HG03060 (cell line): ENCODE measurements at regions not wholly inside any gene's neighbourhood (a gene's known extent, or its start where the extent isn't known, plus 50 kb on each side); places are given as distances from the start of the nearest gene placed in this dataset.
A peak's percentile ranks its signal among the peaks of the same experiment; 100 is the strongest.
"Not testable (repeated sequence)": the region's sequence is repeated elsewhere in the genome, so short reads cannot be mapped to it uniquely, and the experiment has no call there.

Source experiments
- ATAC-seq: cut with Tn5 transposase; IDR thresholded peaks from one replicate; pipeline ENCODE4 v1.9.1; 2021; ENCODE audit warnings: low read depth, moderate number of reproducible peaks; ENCODE audit not compliant: unreplicated experiment

DNA sequence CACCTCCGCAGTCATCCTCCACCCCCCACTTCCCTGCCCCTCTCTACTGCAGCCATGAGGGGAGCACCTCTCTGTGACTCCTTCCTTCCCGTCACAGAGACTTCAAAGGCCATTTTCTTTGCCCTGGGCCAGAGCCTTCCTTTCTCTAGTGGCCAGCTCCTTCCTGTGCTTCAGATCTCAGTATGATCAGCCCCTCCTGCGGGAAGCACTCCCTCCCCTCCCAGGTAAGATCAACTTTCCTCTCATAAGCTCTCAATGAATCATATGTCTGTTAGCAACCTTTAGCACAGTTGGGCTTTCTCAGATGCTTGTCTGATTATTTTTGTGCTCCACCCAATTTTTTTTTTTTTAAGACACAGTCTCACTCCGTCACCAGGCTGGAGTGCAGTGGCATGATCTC, 241.0 kb upstream of the PRSS1 start:
- no peak for ATAC-seq

DNA sequence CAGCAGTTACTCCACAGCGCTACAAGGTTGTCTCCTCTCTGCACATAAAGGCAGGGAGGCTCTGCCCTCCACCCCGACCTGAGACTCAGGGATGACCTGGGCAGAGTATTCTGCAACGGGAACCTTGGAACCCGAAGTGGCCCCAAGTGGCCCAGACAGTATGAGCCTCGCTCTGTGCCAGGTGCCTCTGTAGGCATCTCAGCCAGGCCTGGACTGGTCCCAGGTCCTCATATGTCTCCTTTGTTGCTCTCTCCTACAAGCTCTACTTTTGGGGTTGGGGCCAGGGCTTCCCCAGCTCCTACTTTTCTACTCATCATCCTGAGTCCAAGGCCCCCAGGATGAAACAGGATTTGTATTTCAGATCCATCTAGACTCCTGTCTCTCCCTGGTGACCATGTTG, 241.5 kb upstream of the PRSS1 start:
- no peak for ATAC-seq

DNA sequence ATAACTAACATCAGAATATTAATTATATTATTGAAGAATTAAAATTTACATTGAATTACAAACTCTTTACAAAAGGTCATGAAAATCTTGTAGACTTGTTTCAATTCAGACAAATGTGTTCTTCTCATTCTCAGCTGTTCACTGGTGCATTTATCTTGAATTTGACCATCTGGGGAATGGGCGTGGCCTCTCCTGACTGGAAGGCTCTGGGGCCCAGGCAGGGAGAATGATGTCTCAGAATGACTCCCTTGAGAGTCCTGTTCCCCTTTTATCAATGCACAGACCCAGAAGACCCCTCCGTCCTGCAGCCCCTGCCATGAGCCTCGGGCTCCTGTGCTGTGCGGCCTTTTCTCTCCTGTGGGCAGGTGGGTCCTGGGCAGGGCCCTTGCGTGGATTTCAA, 242.2 kb upstream of the PRSS1 start:
- ATAC-seq: not testable (repeated sequence)

DNA sequence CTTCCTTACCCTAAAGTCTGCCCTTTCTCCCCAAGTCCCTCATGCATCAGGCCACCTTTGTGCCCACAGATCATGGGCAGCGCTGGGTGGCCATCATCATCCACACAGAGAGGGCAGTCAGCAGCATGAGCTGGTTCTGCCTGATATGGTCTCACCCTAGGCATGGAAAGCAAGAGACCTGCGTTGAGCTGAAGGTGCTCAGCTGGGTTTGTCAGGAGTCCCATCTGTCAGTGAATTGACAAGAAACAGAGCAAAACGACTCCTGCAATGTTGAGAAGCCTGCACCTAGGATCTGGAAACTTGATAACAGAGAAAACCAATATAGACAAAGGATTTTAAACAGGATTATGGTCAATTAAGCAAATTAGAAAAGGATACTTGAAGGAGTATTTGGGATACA, 242.7 kb upstream of the PRSS1 start:
- no peak for ATAC-seq

DNA sequence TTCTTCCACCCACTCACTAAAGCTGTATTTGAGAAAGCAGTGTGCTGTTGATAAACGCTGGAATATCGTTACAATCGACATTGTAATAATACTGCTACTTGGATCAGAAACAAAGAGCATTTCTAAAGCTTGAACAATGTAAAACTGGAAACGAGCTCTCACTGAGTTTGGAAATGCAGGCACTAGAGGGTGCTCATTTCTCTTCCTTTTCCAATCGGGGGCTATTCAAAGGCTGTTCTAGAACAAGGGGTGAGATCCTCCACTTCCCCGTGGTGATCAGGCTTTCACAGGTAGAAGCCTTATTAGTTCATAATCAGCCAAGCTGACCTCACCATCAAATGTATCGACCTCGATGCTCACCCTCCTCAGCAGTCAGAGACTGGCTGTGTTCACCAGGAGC, 245.3 kb upstream of the PRSS1 start:
- not testable (repeated sequence) for ATAC-seq

DNA sequence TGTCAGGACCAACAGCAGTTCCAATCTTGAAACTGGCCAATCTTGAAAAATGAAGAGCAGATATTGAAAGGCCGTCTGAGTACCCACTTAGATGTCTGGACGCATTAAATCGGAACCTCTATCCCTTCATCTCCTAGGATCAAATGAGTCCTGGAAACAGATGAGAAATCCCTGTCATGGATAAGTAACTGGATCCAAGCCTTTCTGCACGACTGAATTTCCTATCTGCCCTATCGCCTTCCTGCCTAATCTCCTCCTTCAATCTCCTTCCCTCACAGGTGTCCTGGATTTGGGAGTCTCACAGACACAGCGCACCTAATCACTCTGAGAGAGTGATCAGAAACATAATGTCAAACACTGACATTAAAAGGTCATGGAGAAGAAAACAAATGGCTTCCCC, 245.2 kb upstream of the PRSS58 start:
- no peak for ATAC-seq

DNA sequence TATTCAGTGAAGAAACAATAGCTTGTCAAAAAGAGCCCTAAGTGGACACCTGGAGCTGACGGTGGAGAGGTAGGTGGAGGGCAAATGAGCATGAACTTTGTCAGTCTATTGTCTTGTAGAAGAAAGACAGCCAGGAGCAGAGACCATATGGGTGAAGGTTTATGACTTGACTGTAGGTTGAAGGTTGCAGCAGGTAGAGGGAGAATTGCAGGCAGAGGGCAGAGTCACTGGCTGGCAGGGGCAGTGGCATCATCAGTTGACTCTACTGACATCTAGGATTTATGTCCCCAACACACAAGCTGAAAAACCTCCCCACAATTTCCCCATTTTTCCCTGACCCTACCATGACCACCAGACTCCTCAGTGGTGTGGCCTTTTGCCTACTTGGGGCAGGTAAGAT, 243.6 kb upstream of the PRSS58 start:
- no peak for ATAC-seq

DNA sequence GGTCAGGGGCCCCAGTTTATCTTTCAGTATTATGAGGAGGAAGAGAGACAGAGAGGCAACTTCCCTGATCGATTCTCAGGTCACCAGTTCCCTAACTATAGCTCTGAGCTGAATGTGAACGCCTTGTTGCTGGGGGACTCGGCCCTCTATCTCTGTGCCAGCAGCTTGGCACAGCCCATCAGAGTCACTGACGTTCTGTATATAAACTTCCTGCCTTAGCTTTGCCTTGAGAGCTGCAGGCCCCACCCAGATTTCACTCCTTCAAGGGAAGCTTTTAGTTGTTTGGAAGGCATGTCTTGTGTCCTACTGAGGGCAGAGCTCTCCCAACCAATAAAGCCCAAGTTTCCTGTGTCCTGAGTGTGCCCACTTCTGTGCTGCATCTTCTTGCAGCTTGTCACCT, 242.5 kb upstream of the PRSS58 start:
- no peak for ATAC-seq

DNA sequence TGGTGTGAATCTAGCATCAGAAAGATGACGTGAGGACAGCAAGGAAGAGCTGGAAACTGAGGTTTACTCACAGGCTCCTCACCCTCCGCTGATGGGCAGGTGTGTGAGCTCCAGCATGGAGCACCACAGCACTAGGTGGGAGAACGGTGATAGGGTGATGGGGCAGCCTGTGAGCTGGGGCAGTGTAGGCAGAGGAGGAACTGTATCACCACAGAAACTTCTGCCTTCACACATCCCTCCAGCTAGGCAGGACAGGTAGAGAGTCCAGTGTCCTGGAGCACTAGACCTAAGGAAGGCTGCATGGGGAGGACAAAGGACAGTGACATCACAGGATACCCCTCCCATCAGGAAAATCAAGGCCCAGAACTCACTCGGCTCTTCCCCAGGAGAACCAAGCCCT, 241.8 kb upstream of the PRSS58 start:
- no peak for ATAC-seq

DNA sequence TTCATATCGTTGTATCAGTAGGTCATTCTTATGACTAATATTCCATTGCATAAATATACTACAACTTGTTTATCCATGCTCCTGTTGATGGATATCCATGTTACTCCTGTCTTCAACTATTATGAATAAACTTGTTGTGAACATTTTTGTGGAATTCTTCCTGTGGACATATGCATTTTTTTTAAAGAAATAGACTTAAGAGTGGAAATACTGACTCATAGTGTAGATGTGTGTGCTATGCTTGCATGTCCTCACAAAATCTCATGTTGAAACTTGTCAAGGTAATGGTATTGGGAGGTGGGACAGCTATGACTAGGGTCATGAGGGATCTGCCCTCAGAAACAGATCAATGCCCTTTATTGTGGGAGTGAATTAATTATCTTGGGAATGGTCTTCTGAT, 240.5 kb upstream of the PRSS58 start:
- ATAC-seq: no peak

DNA sequence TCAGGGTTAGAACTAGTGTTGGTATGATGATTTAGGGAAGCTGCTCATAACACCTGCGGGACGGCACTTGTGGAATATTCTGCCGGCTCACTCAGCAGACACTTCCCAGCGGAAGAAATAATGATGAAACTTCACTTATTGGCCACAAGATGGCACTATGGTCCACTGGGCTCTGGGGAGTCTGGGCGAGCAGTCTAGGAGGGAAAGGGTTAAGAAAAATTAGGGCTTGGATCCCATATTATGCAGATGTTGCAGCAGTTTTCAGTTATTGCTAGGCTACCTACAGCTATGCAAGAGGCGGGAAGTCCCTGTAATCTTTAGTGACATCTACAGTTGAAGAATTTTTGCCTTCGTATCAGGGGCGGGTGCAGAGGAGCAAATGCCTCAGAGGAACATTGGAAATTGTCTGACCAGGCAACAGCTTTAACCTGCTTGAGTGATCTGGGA, 238.7 kb upstream of the PRSS58 start:
- no peak for ATAC-seq

DNA sequence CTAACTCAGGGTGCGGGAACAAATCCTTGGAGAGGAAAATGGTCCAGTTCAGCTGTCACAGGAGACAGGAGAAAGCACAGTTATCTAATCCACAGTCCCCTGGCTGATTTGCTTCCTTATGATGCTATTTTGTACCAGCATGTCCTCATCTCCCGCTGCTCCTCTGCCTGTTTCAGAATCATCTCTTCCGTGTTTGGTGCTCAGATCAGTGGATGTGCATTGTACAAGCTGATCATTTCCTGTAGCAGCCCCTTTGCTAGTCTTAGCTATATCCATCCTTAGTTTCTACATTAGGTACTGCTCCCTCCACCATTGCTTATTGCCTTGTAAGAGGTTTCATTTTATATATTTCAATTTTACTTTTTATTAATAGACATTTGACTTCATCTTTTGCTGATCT, 238.0 kb upstream of the PRSS58 start:
- not testable (repeated sequence) for ATAC-seq

DNA sequence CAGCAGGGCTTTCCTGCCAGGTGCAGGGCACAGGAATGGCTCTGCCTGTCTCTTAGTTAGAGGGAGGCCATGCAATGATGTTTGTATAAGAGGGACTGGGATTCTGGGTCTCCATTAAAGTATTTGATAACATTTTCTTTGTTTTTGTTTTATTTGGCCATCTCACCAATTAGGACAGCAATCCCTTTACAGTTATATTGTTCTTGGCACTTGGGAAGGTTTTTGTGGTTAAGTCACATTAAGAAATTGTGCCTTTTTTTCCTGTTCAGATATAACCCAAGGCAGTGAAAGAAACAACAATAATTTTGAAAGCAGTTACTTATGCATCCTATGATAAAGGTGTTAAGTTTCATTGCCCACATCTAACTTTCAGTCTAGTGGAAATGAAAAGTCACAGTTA, 237.4 kb upstream of the PRSS58 start:
- ATAC-seq: not testable (repeated sequence)

DNA sequence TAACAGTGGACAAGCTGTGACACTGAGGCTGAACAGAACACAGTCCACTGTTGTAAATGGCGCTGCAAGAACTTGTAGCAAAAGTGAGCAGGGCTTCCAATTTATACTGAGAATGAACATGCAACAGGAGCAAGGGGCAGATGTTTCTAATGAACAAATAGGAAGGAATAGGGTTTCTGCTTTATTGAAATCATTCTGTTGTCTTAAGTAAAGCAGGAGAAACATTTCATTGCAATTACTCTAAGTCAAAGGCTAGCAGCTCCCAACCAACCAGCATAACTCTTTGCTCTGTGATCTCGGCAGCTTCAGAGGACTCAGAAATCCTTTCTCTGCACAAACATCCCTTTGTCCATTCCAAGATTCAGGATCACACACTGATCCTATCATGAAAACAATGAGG, 236.2 kb upstream of the PRSS58 start:
- ATAC-seq: no peak

DNA sequence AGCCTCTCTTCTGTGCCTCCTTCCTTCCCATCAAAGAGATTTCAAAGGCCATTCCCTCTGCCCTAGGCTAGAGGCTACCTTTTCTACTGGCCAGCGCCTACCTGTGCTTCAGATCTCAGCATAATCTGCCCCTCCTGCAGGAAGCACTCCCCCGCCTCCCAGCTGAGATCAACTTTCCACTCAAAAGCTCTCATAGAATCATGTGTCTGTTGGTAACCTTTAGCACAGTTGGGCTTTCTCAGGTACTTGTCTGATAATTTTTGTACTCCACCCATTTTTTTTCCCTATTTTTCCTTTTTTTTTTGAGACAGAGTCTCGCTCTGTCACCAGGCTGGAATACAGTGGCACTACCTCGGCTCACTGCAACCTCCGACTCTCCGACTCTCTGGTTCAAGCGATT, 231.0 kb upstream of the PRSS58 start:
- no peak for ATAC-seq

DNA sequence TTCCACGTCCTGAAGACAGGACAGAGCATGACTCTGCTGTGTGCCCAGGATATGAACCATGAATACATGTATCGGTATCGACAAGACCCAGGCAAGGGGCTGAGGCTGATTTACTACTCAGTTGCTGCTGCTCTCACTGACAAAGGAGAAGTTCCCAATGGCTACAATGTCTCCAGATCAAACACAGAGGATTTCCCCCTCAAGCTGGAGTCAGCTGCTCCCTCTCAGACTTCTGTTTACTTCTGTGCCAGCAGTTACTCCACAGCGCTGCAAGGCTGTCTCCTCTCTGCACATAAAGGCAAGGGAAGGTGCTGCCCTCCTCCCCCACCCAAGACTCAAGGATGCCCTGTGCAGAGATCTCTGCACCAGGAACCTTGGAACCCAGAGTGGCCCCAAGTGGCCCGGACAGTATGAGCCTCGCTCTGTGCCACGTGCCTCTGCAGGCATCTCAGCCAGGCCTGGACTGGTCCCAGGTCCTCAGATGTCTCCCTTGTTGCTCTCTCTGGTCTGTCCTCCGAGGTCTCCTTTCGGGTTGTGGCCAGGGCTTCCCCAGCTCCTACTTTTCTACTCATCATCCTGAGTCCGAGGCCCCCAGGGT, 230.3 kb upstream of the PRSS58 start:
- no peak for ATAC-seq

DNA sequence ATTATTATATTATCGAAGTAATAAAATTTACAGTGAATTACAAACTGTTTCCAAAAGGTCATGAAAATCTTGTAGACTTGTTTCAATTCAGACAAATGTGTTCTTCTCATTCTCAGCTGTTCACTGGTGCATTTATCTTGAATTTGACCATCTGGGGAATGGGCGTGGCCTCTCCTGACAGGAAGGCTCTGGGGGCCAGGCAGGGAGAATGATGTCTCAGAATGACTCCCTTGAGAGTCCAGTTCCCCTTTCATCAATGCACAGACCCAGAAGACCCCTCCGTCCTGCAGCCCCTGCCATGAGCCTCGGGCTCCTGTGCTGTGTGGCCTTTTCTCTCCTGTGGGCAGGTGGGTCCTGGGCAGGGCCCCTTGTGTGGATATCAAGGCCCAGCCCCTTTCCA, 229.7 kb upstream of the PRSS58 start:
- ATAC-seq: not testable (repeated sequence)

DNA sequence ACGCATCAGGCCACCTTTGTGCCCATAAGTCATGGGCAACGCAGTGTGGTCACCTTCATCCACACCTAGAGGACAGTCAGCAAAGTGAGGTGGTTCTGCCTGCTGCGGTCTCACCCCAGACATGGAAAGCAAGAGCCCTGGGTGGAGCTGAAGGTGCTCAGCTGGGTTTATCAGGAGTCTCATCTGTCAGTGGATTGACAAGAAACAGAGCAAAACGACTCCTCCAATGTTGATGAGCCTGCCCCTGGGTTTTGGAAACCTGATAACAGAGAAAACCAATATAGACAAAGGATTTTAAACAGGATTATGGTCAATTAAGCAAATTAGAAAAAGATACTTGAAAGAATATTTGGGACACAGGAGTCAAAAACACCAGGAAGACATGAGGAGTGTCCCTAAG, 229.3 kb upstream of the PRSS58 start:
- no peak for ATAC-seq

DNA sequence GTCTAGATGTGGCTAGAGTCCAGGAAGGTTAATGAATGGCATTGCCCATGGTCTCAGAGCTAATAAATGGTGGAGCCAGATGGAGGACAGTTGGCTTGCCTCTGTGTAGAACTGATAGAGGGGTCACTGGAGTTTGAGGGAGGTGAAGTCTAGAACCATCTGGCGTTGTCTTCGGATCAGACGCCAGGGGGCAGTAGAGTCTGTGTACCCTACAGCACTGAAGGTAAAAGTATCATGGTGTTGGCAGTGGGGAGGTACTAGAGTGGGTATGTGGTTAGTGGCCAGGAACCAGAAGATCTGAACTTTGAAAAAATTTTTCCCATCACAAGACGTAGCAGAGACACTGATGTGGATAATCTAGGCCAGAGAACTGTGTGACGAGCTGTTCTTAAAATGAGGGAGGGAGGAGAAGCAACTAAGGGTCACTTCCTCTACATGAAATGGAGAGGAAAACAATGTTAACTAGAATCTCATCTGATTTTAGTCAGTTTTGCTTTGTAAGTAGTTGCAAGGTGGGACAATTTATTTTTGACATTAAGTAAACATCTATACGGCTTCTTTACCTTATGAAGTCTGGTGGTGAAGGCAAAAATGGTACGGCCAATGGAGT, 227.9 kb upstream of the PRSS58 start:
- no peak for ATAC-seq

DNA sequence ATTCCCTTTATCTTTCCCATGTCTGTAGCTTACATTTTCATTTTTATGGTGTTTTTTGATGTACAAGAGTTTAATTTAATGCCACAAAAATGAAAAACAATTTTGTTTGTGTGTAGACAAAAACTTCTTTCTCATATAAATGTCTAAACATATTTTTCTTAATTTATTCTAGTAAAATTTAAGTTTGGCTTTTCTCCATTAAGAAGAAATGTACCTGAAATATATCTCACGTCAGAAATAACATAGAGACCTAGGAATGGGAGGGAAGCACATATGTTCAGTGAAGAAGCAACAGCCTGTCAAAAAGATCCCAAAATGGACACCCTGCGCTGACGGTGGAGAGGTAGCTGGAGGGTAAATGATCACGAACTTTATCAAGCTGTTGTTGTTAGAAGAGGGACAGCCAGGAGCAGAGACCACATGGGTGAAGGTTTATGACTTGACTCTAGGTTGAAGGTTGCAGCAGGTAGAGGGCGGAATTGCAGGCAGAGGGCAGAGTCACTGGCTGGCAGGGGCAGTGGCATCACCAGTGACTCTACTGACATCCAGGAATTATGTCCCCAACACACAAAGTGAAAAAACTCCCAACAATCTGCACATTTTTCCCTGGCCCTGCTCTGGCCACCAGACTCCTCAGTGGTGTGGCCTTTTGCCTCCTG, 225.9 kb upstream of the PRSS58 start:
- ATAC-seq: no peak

DNA sequence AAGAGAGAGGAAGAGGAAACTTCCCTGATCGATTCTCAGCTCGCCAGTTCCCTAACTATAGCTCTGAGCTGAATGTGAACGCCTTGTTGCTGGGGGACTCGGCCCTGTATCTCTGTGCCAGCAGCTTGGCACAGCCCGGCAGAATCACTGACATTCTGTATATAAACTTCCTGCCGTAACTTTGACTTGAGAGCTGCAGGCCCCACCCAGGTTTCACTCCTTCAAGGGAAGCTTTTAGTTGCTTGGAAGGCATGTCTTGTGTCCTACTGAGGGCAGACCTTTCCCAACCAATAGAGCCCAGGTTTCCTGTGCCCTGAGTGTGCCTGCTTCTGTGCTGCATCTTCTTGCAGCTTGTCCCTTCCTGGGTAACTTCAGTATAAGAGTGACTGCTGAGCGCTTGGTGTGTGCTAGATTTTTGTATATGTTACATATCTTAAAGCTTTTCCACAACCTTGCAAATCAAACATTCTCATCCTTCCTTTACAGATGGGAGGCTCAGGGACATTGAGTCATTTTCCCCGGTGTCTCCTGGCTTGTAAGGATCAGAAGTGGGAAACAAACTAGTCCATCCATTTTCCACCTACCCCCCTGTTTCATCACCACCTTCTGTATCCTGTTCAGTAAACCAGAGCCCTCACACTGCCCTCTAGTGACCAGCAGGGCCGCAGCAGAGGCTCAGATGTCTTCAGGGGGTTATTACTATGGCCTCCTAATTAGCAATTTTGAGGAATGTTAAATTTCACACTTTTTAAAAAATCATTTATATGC, 225.2 kb upstream of the PRSS58 start:
- peak; percentile 43 for ATAC-seq
